Neural progenitor cell (in vitro differentiated cells): ENCODE measurements at regions not wholly inside any gene's neighbourhood (a gene's known extent, or its start where the extent isn't known, plus 50 kb on each side); places are given as distances from the start of the nearest gene placed in this dataset.

Experiments
- DNase-seq: peaks from one replicate; pipeline ENCODE4 v3.0.0-alpha.2; 2016; ENCODE audit warnings: low spot score
- H2AFZ ChIP-seq: fragments of 200-600 bp; sonication (generic); replicated peaks from 2 replicates; pipeline ENCODE4 v1.6.1; 2016; ENCODE audit warnings: antibody characterized with exemption
- H3F3A ChIP-seq: fragments of 200-600 bp; sonication (generic); 2 replicates; pipeline ENCODE4 v1.6.1; 2016; ENCODE audit warnings: antibody characterized with exemption, low read depth
- H3K27ac ChIP-seq: fragments of 200-600 bp; sonication (generic); 2 replicates; pipeline ENCODE4 v1.5.1; 2016; ENCODE audit warnings: mild to moderate bottlenecking
- H3K27me3 ChIP-seq: fragments of 200-600 bp; sonication (generic); 2 replicates; pipeline ENCODE4 v1.6.1; 2016; ENCODE audit warnings: mild to moderate bottlenecking, moderate library complexity
- H3K36me3 ChIP-seq: fragments of 200-600 bp; sonication (generic); 2 replicates; pipeline ENCODE4 v1.5.1; 2016
- H3K4me1 ChIP-seq: fragments of 200-600 bp; sonication (generic); 2 replicates; pipeline ENCODE4 v1.6.1; 2016; ENCODE audit warnings: mixed run types
- H3K4me2 ChIP-seq: fragments of 200-600 bp; sonication (generic); 2 replicates; pipeline ENCODE4 v1.6.1; 2016
- H3K4me3 ChIP-seq: fragments of 200-600 bp; sonication (generic); 2 replicates; pipeline ENCODE4 v1.5.1; 2016
- H3K79me2 ChIP-seq: fragments of 200-600 bp; sonication (generic); 2 replicates; pipeline ENCODE4 v1.6.1; 2016; ENCODE audit warnings: low read depth
- H3K9ac ChIP-seq: fragments of 200-600 bp; sonication (generic); 2 replicates; pipeline ENCODE4 v1.6.1; 2016
- H3K9me3 ChIP-seq: fragments of 200-600 bp; sonication (generic); 2 replicates; pipeline ENCODE4 v1.5.1; 2016; ENCODE audit warnings: low read depth
- H4K20me1 ChIP-seq: fragments of 200-600 bp; sonication (generic); 2 replicates; pipeline ENCODE4 v1.6.1; 2016; ENCODE audit warnings: low read depth
- H3K27ac Mint-ChIP-seq: 3 replicates; pipeline ENCODE4 v1.8.0; 2021; ENCODE audit warnings: mixed read lengths
- H3K27me3 Mint-ChIP-seq: 2 replicates; pipeline ENCODE4 v1.8.0; 2022; ENCODE audit warnings: low read depth, mild to moderate bottlenecking, inconsistent platforms, moderate library complexity, mixed read lengths; ENCODE audit not compliant: insufficient read depth
- H3K36me3 Mint-ChIP-seq: 3 replicates; pipeline ENCODE4 v1.8.0; 2021; ENCODE audit warnings: mixed read lengths
- H3K4me1 Mint-ChIP-seq: 3 replicates; pipeline ENCODE4 v1.8.0; 2021; ENCODE audit warnings: mixed read lengths
- H3K4me3 Mint-ChIP-seq: 3 replicates; pipeline ENCODE4 v1.8.0; 2021; ENCODE audit warnings: mild to moderate bottlenecking, moderate library complexity, mixed read lengths
- H3K9me3 Mint-ChIP-seq: 3 replicates; pipeline ENCODE4 v1.8.0; 2020; ENCODE audit warnings: mixed read lengths
- EZH2 ChIP-seq: fragments of 200-600 bp; sonication (generic); IDR thresholded peaks from 2 replicates; pipeline ENCODE4 v1.6.1; 2017; ENCODE audit warnings: antibody characterized with exemption, mild to moderate bottlenecking, moderate library complexity
- EZH2phosphoT487 ChIP-seq: fragments of 200-600 bp; sonication (generic); IDR thresholded peaks from 2 replicates; pipeline ENCODE4 v1.6.1; 2017; ENCODE audit warnings: antibody characterized with exemption
- TF ChIP-seq, protein P1 (sequence below): fragments of 200-600 bp; sonication (generic); IDR thresholded peaks from 2 replicates; pipeline ENCODE4 v1.5.1; 2017; ENCODE audit warnings: antibody characterized with exemption, mild to moderate bottlenecking

DNA sequence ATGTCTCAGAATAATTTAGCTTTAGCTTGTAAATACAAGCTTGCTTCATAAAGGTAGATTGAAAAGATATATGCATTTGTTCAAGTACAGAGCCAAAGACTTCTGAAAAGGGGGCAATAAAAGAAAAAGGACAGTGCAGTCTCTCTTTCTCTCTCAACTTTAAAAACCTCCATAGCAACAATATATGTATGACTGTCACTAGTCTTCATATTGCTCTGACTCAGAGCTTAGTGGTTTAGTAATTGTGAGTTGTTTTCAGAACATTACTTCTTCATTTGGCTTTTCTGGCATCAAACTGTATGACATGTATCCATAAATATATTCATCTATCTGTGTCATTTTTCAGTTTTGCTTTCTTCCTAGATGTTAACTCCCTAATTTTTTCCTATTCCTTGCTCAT lies 194.6 kb upstream of the KIF2A start:
- Histone ChIP-seq H3K27me3 (no peaks in the 10 kb centered on the region), H2AFZ (no peak overlapping the region), H3K36me3 (no peaks in the 10 kb centered on the region), H3F3A (no peaks in the 10 kb centered on the region), H3K4me2 (no peak overlapping the region), H3K79me2 (no peaks in the 10 kb centered on the region), H3K9ac (no peak overlapping the region), H3K4me1 (no peaks in the 10 kb centered on the region), H4K20me1 (no peaks in the 10 kb centered on the region), H3K9me3 (no peaks in the 10 kb centered on the region), H3K27ac (no peak overlapping the region), H3K4me3 (no peak overlapping the region)
- Mint-ChIP-seq H3K4me1 (no peaks in the 10 kb centered on the region), H3K36me3 (no peaks in the 10 kb centered on the region), H3K4me3 (no peak overlapping the region), H3K27me3 (no peaks in the 10 kb centered on the region), H3K9me3 (no peaks in the 10 kb centered on the region), H3K27ac (no peak overlapping the region)
- DNase-seq, result no peak
- TF ChIP-seq EZH2, result no peak
- no peak for TF ChIP-seq EZH2phosphoT487
- TF ChIP-seq, protein P1, sequence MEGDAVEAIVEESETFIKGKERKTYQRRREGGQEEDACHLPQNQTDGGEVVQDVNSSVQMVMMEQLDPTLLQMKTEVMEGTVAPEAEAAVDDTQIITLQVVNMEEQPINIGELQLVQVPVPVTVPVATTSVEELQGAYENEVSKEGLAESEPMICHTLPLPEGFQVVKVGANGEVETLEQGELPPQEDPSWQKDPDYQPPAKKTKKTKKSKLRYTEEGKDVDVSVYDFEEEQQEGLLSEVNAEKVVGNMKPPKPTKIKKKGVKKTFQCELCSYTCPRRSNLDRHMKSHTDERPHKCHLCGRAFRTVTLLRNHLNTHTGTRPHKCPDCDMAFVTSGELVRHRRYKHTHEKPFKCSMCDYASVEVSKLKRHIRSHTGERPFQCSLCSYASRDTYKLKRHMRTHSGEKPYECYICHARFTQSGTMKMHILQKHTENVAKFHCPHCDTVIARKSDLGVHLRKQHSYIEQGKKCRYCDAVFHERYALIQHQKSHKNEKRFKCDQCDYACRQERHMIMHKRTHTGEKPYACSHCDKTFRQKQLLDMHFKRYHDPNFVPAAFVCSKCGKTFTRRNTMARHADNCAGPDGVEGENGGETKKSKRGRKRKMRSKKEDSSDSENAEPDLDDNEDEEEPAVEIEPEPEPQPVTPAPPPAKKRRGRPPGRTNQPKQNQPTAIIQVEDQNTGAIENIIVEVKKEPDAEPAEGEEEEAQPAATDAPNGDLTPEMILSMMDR, result no peak

DNA sequence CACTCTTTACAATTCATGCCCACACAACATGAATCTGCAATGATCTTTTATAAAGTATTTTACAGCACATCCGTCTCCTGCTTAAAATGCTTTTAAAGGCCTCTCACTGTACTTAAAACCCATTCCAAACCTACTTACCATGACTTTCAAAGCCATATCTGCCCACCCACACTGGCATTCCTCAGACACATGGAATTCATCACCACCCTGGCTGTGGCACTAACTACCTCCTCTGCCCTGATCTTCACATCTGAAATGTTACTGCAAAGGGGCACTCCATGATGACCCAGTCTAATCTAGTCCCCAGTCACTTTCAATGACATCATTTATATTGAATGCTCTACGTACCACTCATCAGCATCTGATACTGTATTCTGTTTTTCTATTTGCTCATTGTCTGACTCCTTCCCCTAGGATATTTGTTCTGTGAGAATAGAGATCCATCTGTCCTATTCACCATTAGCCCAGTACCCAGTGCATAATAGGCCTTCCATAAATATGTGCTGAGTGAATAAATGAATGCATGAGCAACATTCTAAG lies 193.2 kb upstream of the KIF2A start:
- Mint-ChIP-seq H3K27me3 (no peaks in the 10 kb centered on the region), H3K36me3 (no peaks in the 10 kb centered on the region), H3K27ac (no peak overlapping the region), H3K4me3 (no peak overlapping the region), H3K4me1 (no peaks in the 10 kb centered on the region), H3K9me3 (no peaks in the 10 kb centered on the region)
- H3K79me2 ChIP-seq, result no peaks in the 10 kb centered on the region
- no peaks in the 10 kb centered on the region for H3K4me1 ChIP-seq
- no peaks in the 10 kb centered on the region for H4K20me1 ChIP-seq
- H3K4me3 ChIP-seq, result no peak overlapping the region
- H3K9ac ChIP-seq, result no peak overlapping the region
- no peaks in the 10 kb centered on the region for H3K9me3 ChIP-seq
- no peaks in the 10 kb centered on the region for H3F3A ChIP-seq
- no peak overlapping the region for H3K27ac ChIP-seq
- no peak overlapping the region for H3K4me2 ChIP-seq
- H3K36me3 ChIP-seq, result no peaks in the 10 kb centered on the region
- no peak overlapping the region for H2AFZ ChIP-seq
- no peak for DNase-seq
- H3K27me3 ChIP-seq, result no peaks in the 10 kb centered on the region
- TF ChIP-seq EZH2phosphoT487 (no peak), EZH2 (no peak)
- TF ChIP-seq, protein P1, result no peak

DNA sequence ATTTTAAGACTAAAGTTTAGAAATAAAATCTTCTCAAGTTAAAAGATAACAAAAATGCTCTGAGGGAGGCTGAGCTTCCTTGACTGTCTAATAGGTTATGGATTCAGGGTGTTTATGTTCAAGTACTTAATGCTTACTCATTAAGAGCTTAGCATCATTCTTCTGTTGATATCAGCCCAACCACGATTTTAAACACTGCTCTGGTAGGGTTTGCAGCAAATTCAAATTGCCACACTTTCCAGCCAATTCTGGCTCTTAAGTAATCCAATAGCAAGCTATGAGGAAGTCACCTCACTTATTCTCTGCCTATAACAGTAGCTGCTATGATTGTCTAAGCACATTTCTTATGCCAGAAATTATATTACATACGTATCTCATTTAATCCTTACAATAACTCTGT lies 191.0 kb upstream of the KIF2A start:
- no peaks in the 10 kb centered on the region for H3K9me3 ChIP-seq
- H3K27ac ChIP-seq, result no peak overlapping the region
- no peaks in the 10 kb centered on the region for H3K79me2 ChIP-seq
- Mint-ChIP-seq H3K36me3 (no peaks in the 10 kb centered on the region), H3K9me3 (no peaks in the 10 kb centered on the region), H3K27me3 (no peaks in the 10 kb centered on the region), H3K27ac (no peak overlapping the region), H3K4me3 (no peak overlapping the region), H3K4me1 (no peaks in the 10 kb centered on the region)
- H3K4me2 ChIP-seq, result no peak overlapping the region
- no peaks in the 10 kb centered on the region for H3F3A ChIP-seq
- H3K27me3 ChIP-seq, result no peaks in the 10 kb centered on the region
- no peaks in the 10 kb centered on the region for H3K36me3 ChIP-seq
- H2AFZ ChIP-seq, result no peak overlapping the region
- no peaks in the 10 kb centered on the region for H4K20me1 ChIP-seq
- TF ChIP-seq EZH2 (no peak), EZH2phosphoT487 (no peak)
- TF ChIP-seq, protein P1, result no peak
- H3K4me3 ChIP-seq, result no peak overlapping the region
- H3K9ac ChIP-seq, result no peak overlapping the region
- H3K4me1 ChIP-seq, result no peaks in the 10 kb centered on the region
- DNase-seq, result no peak
